Parathyroid adenoma (tissue), 2 donors: ENCODE measurements at regions not wholly inside any gene's neighbourhood (a gene's known extent, or its start where the extent isn't known, plus 50 kb on each side); places are given as distances from the start of the nearest gene placed in this dataset.

Experiments used
- H2AFZ ChIP-seq: fragments of 300-600 bp; sonication (generic); one replicate; pipeline ENCODE4 v1.7.0; 2017; ENCODE audit warnings: antibody characterized with exemption, mild to moderate bottlenecking
- H3K27ac ChIP-seq: fragments of 300-600 bp; sonication (generic); one replicate; pipeline ENCODE4 v1.7.0; 2017
- H3K27me3 ChIP-seq: fragments of 300-600 bp; sonication (generic); one replicate; pipeline ENCODE4 v1.7.0; 2017; ENCODE audit warnings: low read length; ENCODE audit not compliant: control insufficient read depth, insufficient read depth
- H3K36me3 ChIP-seq: fragments of 300-600 bp; sonication (generic); one replicate; pipeline ENCODE4 v1.7.0; 2017; ENCODE audit warnings: low read length; ENCODE audit not compliant: control insufficient read depth, insufficient read depth
- H3K4me1 ChIP-seq: fragments of 300-600 bp; sonication (generic); one replicate; pipeline ENCODE4 v1.7.0; 2017; ENCODE audit warnings: control low read depth
- H3K4me2 ChIP-seq: fragments of 300-600 bp; sonication (generic); one replicate; pipeline ENCODE4 v1.7.0; 2017; ENCODE audit warnings: low read length
- H3K4me3 ChIP-seq: fragments of 300-600 bp; sonication (generic); one replicate; pipeline ENCODE4 v1.7.0; 2017; ENCODE audit warnings: low read depth, low read length
- H3K79me2 ChIP-seq: fragments of 300-600 bp; sonication (generic); one replicate; pipeline ENCODE4 v1.7.0; 2017; ENCODE audit warnings: control low read depth
- H3K9ac ChIP-seq: fragments of 300-600 bp; sonication (generic); one replicate; pipeline ENCODE4 v1.7.0; 2017; ENCODE audit warnings: mild to moderate bottlenecking
- H3K9me3 ChIP-seq: fragments of 300-600 bp; sonication (generic); one replicate; pipeline ENCODE4 v1.7.0; 2017; ENCODE audit warnings: low read length; ENCODE audit not compliant: control insufficient read depth
- TF ChIP-seq, protein P1 (sequence below): fragments of 300-600 bp; sonication (generic); IDR thresholded peaks from one replicate; pipeline ENCODE4 v1.7.0; 2017; ENCODE audit warnings: antibody characterized with exemption, mild to moderate bottlenecking
- donor health status: primary hyperparathyroidism.

GRCh38 chr7:153392726-153393125 is 633.2 kb downstream of the ACTR3B start:
- no peaks in the 10 kb centered on the region for H3K36me3 ChIP-seq

DNA sequence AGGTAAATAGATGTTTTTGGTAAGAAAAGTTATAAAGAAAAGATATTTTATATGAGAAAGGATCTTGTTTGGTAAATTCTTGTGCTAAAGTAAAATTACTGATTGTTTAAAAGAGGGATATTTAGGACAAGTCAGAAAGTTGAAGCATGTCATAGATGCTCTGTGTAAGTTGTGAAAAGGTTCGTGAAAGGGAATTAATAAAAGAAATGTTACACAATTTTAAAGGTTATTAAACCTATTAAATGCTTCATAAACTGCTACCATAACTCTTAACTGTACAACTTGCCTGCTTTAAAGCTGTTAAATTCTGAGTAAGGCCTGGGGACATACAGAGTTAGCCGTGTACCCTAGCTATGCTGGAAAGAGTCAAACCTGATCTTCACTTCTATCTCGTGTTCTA is 634.1 kb downstream of the ACTR3B start:
- Histone ChIP-seq H2AFZ (no peak overlapping the region), H3K4me1 (no peaks in the 10 kb centered on the region), H3K4me2 (no peak overlapping the region), H3K36me3 (no peaks in the 10 kb centered on the region), H3K9me3 (no peaks in the 10 kb centered on the region), H3K27ac (no peak overlapping the region), H3K79me2 (no peaks in the 10 kb centered on the region), H3K4me3 (no peak overlapping the region), H3K9ac (no peak overlapping the region), H3K27me3 (no peaks in the 10 kb centered on the region)
- TF ChIP-seq, protein P1, sequence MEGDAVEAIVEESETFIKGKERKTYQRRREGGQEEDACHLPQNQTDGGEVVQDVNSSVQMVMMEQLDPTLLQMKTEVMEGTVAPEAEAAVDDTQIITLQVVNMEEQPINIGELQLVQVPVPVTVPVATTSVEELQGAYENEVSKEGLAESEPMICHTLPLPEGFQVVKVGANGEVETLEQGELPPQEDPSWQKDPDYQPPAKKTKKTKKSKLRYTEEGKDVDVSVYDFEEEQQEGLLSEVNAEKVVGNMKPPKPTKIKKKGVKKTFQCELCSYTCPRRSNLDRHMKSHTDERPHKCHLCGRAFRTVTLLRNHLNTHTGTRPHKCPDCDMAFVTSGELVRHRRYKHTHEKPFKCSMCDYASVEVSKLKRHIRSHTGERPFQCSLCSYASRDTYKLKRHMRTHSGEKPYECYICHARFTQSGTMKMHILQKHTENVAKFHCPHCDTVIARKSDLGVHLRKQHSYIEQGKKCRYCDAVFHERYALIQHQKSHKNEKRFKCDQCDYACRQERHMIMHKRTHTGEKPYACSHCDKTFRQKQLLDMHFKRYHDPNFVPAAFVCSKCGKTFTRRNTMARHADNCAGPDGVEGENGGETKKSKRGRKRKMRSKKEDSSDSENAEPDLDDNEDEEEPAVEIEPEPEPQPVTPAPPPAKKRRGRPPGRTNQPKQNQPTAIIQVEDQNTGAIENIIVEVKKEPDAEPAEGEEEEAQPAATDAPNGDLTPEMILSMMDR = no peak

More at GRCh38 chr7:153392726-153393125, 633.2 kb downstream of the ACTR3B start:
- Histone ChIP-seq H3K79me2 (no peaks in the 10 kb centered on the region), H3K4me1 (no peaks in the 10 kb centered on the region), H3K9ac (no peak overlapping the region), H3K27ac (no peak overlapping the region), H2AFZ (no peak overlapping the region), H3K27me3 (no peaks in the 10 kb centered on the region), H3K9me3 (no peaks in the 10 kb centered on the region), H3K4me3 (no peak overlapping the region), H3K4me2 (no peak overlapping the region)
- TF ChIP-seq, protein P1 = no peak

DNA sequence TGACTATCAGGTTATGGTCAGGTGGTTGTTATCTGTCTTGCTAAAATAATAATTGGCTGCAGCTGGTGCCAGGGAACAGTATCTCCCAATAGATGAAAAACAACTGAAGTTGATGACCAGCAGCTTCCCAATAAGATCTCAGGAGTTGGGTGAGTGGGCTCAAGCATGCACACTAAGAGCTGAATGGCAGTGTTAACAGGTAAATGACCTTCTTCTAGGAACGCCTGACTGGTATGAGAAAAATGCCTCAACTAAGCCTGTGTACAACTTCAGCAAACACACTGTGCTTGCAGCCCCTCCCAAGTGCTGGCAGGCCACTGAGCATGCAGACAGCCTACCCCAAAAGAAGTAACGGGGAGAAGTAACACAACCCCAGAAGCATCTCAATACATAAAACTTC is 636.9 kb downstream of the ACTR3B start:
- H3K36me3 ChIP-seq = no peaks in the 10 kb centered on the region
- TF ChIP-seq, protein P1 = no peak
- no peaks in the 10 kb centered on the region for H3K27me3 ChIP-seq
- no peak overlapping the region for H3K4me2 ChIP-seq
- no peak overlapping the region for H3K9ac ChIP-seq
- H3K9me3 ChIP-seq = no peaks in the 10 kb centered on the region
- H3K4me3 ChIP-seq = no peak overlapping the region
- no peaks in the 10 kb centered on the region for H3K79me2 ChIP-seq
- no peaks in the 10 kb centered on the region for H3K4me1 ChIP-seq
- H3K27ac ChIP-seq = no peak overlapping the region
- H2AFZ ChIP-seq = no peak overlapping the region

DNA sequence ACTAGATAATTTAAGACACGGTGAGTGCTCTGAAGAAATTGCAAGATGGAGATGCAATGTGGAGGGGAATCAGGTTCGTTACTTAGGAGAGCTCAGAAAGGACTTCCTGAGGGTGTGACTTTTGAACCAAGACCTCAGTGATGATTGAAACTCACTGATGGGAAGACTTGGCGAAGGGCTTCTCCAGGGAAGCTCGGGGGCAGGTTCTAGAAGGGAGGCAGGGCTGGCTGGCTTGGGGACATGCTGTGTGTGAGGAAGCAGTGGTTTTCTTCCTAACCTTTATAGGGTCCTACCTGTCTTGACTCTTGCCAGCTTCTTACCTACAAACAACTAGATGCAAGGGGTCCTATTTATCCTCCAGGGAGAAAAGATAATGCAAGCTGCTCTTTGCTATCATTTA is 637.9 kb downstream of the ACTR3B start:
- TF ChIP-seq, protein P1 = no peak
- no peak overlapping the region for H2AFZ ChIP-seq
- no peaks in the 10 kb centered on the region for H3K9me3 ChIP-seq
- H3K9ac ChIP-seq = no peak overlapping the region
- no peak overlapping the region for H3K4me2 ChIP-seq
- no peak overlapping the region for H3K27ac ChIP-seq
- no peaks in the 10 kb centered on the region for H3K79me2 ChIP-seq
- H3K27me3 ChIP-seq = no peaks in the 10 kb centered on the region
- H3K4me1 ChIP-seq = no peaks in the 10 kb centered on the region
- no peaks in the 10 kb centered on the region for H3K36me3 ChIP-seq
- H3K4me3 ChIP-seq = no peak overlapping the region

DNA sequence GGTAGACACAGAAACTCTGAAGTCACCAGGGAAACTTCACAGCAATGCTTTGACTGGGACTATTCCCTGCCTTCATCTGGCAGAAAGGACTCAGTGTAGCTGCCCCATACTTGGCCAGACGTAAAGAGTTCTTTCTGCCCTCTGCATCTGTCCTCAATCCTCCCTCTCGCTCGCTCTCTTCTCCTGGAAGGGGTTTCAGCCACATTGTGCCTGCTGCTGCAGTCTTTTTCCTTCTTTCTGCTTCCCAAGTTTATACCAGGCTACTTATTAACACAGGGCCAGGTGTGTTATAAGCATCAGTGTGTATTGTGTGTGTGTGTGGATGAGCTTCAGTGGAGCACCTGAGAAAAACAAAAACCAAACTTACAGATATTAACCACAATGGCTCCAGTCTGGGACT is 638.4 kb downstream of the ACTR3B start:
- Histone ChIP-seq H3K27me3 (no peaks in the 10 kb centered on the region), H3K36me3 (no peaks in the 10 kb centered on the region), H3K9ac (no peak overlapping the region), H2AFZ (no peak overlapping the region), H3K4me3 (no peak overlapping the region), H3K4me2 (no peak overlapping the region), H3K9me3 (no peaks in the 10 kb centered on the region), H3K79me2 (no peaks in the 10 kb centered on the region), H3K27ac (no peak overlapping the region), H3K4me1 (no peaks in the 10 kb centered on the region)
- TF ChIP-seq, protein P1 = no peak
